Ishikawa (cell line): ENCODE measurements at regions not wholly inside any gene's neighbourhood (a gene's known extent, or its start where the extent isn't known, plus 50 kb on each side); places are given as distances from the start of the nearest gene placed in this dataset.

Experiments
- CEBPB ChIP-seq: IDR thresholded peaks from 2 replicates; pipeline ENCODE4 v1.6.1; 2012
- CREB1 ChIP-seq: IDR thresholded peaks from 2 replicates; pipeline ENCODE4 v1.6.1; 2012; ENCODE audit warnings: low read depth
- EGR1 ChIP-seq: IDR thresholded peaks from 2 replicates; pipeline ENCODE4 v1.6.1; 2012
- EP300 ChIP-seq: IDR thresholded peaks from 2 replicates; pipeline ENCODE4 v1.6.1; 2012; ENCODE audit warnings: borderline replicate concordance
- FOXM1 ChIP-seq: IDR thresholded peaks from 2 replicates; pipeline ENCODE4 v1.6.1; 2012; ENCODE audit warnings: low read depth, borderline replicate concordance
- MAX ChIP-seq: IDR thresholded peaks from 2 replicates; pipeline ENCODE4 v1.6.1; 2012
- NFIC ChIP-seq: IDR thresholded peaks from 2 replicates; pipeline ENCODE4 v1.6.1; 2012
- RAD21 ChIP-seq: IDR thresholded peaks from 2 replicates; pipeline ENCODE4 v1.6.1; 2012; ENCODE audit warnings: low read depth
- REST ChIP-seq: IDR thresholded peaks from 2 replicates; pipeline ENCODE4 v1.6.1; 2012; ENCODE audit warnings: low read depth, mild to moderate bottlenecking
- TAF1 ChIP-seq: IDR thresholded peaks from 2 replicates; pipeline ENCODE4 v1.6.1; 2012; ENCODE audit warnings: low read depth, mild to moderate bottlenecking
- TCF12 ChIP-seq: IDR thresholded peaks from 2 replicates; pipeline ENCODE4 v1.6.1; 2012; ENCODE audit warnings: low read depth
- TEAD4 ChIP-seq: IDR thresholded peaks from 2 replicates; pipeline ENCODE4 v1.6.1; 2012
- USF1 ChIP-seq: IDR thresholded peaks from 2 replicates; pipeline ENCODE4 v1.6.1; 2012
- YY1 ChIP-seq: IDR thresholded peaks from 2 replicates; pipeline ENCODE4 v1.6.1; 2012; ENCODE audit warnings: low read depth
- ZBTB7A ChIP-seq: IDR thresholded peaks from 2 replicates; pipeline ENCODE4 v1.6.1; 2012; ENCODE audit warnings: low read depth

- TF ChIP-seq USF1 (no peak), ZBTB7A (no peak), MAX (no peak), TEAD4 (no peak), FOXM1 (no peak), EGR1 (no peak), CREB1 (no peak), CEBPB (no peak), NFIC (no peak)
Observed at GRCh38 chr5:12690361-12690760, 786.1 kb upstream of the CTNND2 start.

GRCh38 chr5:12683249-12683648 lies 779.0 kb upstream of the CTNND2 start:
- TF ChIP-seq CEBPB, result no peak
- TF ChIP-seq FOXM1, result no peak
- no peak for TF ChIP-seq CREB1
- TF ChIP-seq REST, result no peak

- TF ChIP-seq EP300, result no peak
- TF ChIP-seq TCF12, result no peak
- no peak for TF ChIP-seq CEBPB
- no peak for TF ChIP-seq EGR1
- TF ChIP-seq YY1, result no peak
- no peak for TF ChIP-seq ZBTB7A
Observed at GRCh38 chr5:12679731-12680130, 775.5 kb upstream of the CTNND2 start.

GRCh38 chr5:12675959-12676358 lies 771.7 kb upstream of the CTNND2 start:
- TF ChIP-seq CEBPB, result no peak
- TF ChIP-seq REST, result no peak
- TF ChIP-seq MAX, result no peak
- TF ChIP-seq EP300, result no peak
- TF ChIP-seq FOXM1, result no peak
- no peak for TF ChIP-seq TEAD4
- no peak for TF ChIP-seq USF1
- TF ChIP-seq NFIC, result no peak
- TF ChIP-seq YY1, result no peak
- TF ChIP-seq TCF12, result no peak
- TF ChIP-seq RAD21, result no peak
- TF ChIP-seq TAF1, result no peak

GRCh38 chr5:12672141-12672540 lies 767.9 kb upstream of the CTNND2 start:
- no peak for TF ChIP-seq RAD21
- no peak for TF ChIP-seq YY1

GRCh38 chr5:12669326-12669725 lies 765.1 kb upstream of the CTNND2 start:
- TF ChIP-seq TAF1, result no peak
- TF ChIP-seq ZBTB7A, result no peak

- TF ChIP-seq CEBPB (no peak), TAF1 (no peak), REST (no peak), NFIC (no peak), RAD21 (no peak), TCF12 (no peak), ZBTB7A (no peak), EP300 (no peak), YY1 (no peak)
Observed at GRCh38 chr5:12668564-12668963, 764.3 kb upstream of the CTNND2 start.
